ENCODE measurements at regions not wholly inside any gene's neighbourhood (a gene's known extent, or its start where the extent isn't known, plus 50 kb on each side); places are given as distances from the start of the nearest gene placed in this dataset.

DNA sequence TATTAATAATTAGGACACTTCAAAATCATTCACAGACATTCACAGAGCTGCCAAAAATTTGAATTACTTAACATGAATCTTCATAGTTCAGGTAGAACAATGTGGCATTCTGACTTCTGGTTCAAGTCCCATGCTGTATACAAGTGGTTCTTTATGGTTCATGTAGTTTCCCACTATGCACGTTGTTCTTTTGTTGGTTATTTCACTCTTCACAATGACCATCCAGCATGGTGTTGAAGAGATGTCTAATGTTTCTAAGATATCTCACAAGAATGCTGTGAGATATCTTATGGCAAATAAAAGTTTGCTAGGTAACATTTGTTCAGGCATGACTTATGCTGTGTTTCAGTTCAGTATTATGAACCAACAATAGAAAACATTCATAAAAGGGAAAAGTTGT is 88.2 kb upstream of the SLITRK6 start:
- TF ChIP-seq, protein P1, sequence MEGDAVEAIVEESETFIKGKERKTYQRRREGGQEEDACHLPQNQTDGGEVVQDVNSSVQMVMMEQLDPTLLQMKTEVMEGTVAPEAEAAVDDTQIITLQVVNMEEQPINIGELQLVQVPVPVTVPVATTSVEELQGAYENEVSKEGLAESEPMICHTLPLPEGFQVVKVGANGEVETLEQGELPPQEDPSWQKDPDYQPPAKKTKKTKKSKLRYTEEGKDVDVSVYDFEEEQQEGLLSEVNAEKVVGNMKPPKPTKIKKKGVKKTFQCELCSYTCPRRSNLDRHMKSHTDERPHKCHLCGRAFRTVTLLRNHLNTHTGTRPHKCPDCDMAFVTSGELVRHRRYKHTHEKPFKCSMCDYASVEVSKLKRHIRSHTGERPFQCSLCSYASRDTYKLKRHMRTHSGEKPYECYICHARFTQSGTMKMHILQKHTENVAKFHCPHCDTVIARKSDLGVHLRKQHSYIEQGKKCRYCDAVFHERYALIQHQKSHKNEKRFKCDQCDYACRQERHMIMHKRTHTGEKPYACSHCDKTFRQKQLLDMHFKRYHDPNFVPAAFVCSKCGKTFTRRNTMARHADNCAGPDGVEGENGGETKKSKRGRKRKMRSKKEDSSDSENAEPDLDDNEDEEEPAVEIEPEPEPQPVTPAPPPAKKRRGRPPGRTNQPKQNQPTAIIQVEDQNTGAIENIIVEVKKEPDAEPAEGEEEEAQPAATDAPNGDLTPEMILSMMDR (conservative IDR thresholded peaks at IDR 0.05 in 1 of 2, IDR thresholded peaks at IDR 0.05 in 1 of 2; ENCODE audit: extremely low read depth in 1 of 2, insufficient read depth in 1 of 2, low read depth in 1 of 2, low read length in 2 of 2) = no peak
- TF ChIP-seq EZH2 (IDR thresholded peaks at IDR 0.05; ENCODE audit: borderline replicate concordance, low read length) = no peak
